ENCODE measurements at regions not wholly inside any gene's neighbourhood (a gene's known extent, or its start where the extent isn't known, plus 50 kb on each side); places are given as distances from the start of the nearest gene placed in this dataset.

DNA sequence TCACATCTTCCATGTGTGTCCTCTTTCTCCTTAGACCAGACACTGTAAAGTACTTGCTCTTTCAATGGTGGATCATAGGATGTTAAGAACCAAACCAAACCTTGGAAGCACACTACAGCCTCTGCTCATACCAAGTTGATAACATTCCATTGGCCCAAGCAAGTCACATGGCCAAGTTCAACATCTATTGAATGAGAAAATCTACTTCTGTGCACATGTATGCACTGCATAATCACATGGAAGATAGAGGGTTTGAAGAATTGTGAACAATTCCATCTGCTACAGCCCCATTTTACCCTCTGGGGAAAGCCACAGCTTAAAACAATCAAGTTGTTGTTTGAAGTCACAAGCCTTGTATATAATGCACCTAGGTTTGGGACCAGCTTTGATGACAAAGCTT is 68.2 kb downstream of the MFAP3 start:
- Histone ChIP-seq H3K27me3 (no peaks in the 10 kb centered on the region), H3K36me3 (no peaks in the 10 kb centered on the region), H3K4me3 (no peak overlapping the region), H3K4me1 (no peaks in the 10 kb centered on the region), H3K9me3 (no peaks in the 10 kb centered on the region), H3K27ac (no peak overlapping the region)
- no peak for TF ChIP-seq POLR2A (IDR thresholded peaks at IDR 0.05)
- TF ChIP-seq CTCF (IDR thresholded peaks at IDR 0.05), result no peak
- no peak for ATAC-seq
- intact Hi-C loops (cut with DNase I), result no loop called here
- DNase-seq, result no peak

GRCh38 chr5:154107756-154108155 is 69.0 kb downstream of the MFAP3 start:
- TF ChIP-seq CTCF (IDR thresholded peaks at IDR 0.05) (no peak), POLR2A (IDR thresholded peaks at IDR 0.05) (no peak)
- Histone ChIP-seq H3K27me3 (no peaks in the 10 kb centered on the region), H3K9me3 (no peaks in the 10 kb centered on the region), H3K4me1 (no peaks in the 10 kb centered on the region), H3K27ac (no peak overlapping the region), H3K36me3 (no peaks in the 10 kb centered on the region), H3K4me3 (no peak overlapping the region)
- ATAC-seq, result no peak
- intact Hi-C loops (cut with DNase I), result no loop called here
- WGBS (ENCODE audit: insufficient coverage, low coverage, low lambda C conversion rate, missing lambda C conversion rate), result 59% methylated on average over 7 of the region's 7 CpGs
- DNase-seq, result no peak

DNA sequence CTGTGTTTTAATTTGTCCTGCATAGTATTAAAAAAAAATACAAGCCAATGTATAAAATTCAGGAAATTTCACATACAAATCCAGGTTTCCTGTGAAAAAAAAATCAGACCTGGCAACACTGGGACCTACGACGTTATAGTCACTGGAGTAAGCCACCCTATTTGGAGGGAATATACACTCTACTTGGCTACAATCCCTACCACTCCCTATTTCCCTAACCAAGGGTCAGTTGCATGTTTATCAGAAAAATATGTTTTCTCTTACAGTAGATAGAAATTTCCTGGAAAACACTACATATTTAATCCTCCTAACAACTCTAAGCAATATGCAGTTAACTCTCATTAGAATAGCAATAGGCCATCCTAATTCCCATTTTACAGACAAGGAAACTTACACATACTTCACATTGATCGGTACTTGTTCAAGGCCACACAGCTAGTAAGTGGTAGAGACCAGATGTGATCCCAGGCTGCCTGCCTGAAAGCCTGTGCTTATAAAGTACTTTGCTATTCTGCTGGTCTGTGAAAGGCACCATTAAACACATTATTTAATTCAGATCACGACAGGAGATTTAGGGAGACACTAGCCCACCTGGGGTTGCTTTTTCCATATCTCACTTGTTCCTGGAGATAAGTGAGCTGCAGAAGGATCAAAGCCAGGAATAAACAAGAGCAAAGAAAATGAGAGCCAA is 70.8 kb downstream of the MFAP3 start:
- Histone ChIP-seq H3K4me1 (no peaks in the 10 kb centered on the region), H3K9me3 (no peaks in the 10 kb centered on the region), H3K27me3 (no peaks in the 10 kb centered on the region), H3K4me3 (no peak overlapping the region), H3K27ac (no peak overlapping the region), H3K36me3 (no peaks in the 10 kb centered on the region)
- TF ChIP-seq POLR2A (IDR thresholded peaks at IDR 0.05) (no peak), CTCF (IDR thresholded peaks at IDR 0.05) (no peak)
- intact Hi-C loops (cut with DNase I), result no loop called here
- no peak for ATAC-seq
- DNase-seq, result no peak
- 45% methylated on average over 4 of the region's 4 CpGs for WGBS (ENCODE audit: insufficient coverage, low coverage, low lambda C conversion rate, missing lambda C conversion rate)

- H3K27me3 ChIP-seq, result no peaks in the 10 kb centered on the region
Observed at GRCh38 chr5:154110107-154110453, 71.3 kb downstream of the MFAP3 start.

More at GRCh38 chr5:154110107-154110453, 71.3 kb downstream of the MFAP3 start:
- 100% methylated on average over 1 of the region's 1 CpG for WGBS (ENCODE audit: insufficient coverage, low coverage, low lambda C conversion rate, missing lambda C conversion rate)
- no peak for DNase-seq
- Histone ChIP-seq H3K4me1 (no peaks in the 10 kb centered on the region), H3K9me3 (no peaks in the 10 kb centered on the region), H3K36me3 (no peaks in the 10 kb centered on the region), H3K27ac (no peak overlapping the region), H3K4me3 (no peak overlapping the region)
- no peak for TF ChIP-seq CTCF (IDR thresholded peaks at IDR 0.05)
- no peak for TF ChIP-seq POLR2A (IDR thresholded peaks at IDR 0.05)
- ATAC-seq, result no peak
- intact Hi-C loops (cut with DNase I), result no loop called here

Data from right lobe of liver (tissue), 6 donors.